ENCODE measurements at regions not wholly inside any gene's neighbourhood (a gene's known extent, or its start where the extent isn't known, plus 50 kb on each side); places are given as distances from the start of the nearest gene placed in this dataset.

- BruUV-seq (replicated peaks) = no TSS peak
- H3K36me3 ChIP-seq (ENCODE audit: control insufficient read depth in 1 of 2, insufficient read depth in 2 of 2, low read length in 2 of 2) = no peaks in the 10 kb centered on the region
- no peaks in the 10 kb centered on the region for H3K79me2 ChIP-seq (ENCODE audit: insufficient read depth, low read length)
- H2AFZ ChIP-seq (ENCODE audit: low read depth, low read length, poor library complexity, severe bottlenecking) = no peak overlapping the region
- TF ChIP-seq EGR1 (IDR thresholded peaks at IDR 0.05; ENCODE audit: low read depth) (no peak), CEBPB (IDR thresholded peaks at IDR 0.05; ENCODE audit: low read depth) (no peak), SIN3A (IDR thresholded peaks at IDR 0.05; ENCODE audit: low read depth) (no peak), YY1 (IDR thresholded peaks at IDR 0.05; ENCODE audit: extremely low read depth, insufficient replicate concordance, low read depth, low read length) (no peak), EZH2 (IDR thresholded peaks at IDR 0.05) (no peak), POLR2AphosphoS5 (IDR thresholded peaks at IDR 0.05; ENCODE audit: low read depth, low read length) (no peak), ZFX (IDR thresholded peaks at IDR 0.05) (no peak), SP1 (IDR thresholded peaks at IDR 0.05; ENCODE audit: low read depth) (no peak), POLR2A (IDR thresholded peaks at IDR 0.05; ENCODE audit: borderline replicate concordance, extremely low read depth, insufficient read depth, insufficient read length) (no peak), SRF (IDR thresholded peaks at IDR 0.05; ENCODE audit: low read depth) (no peak), ELF1 (IDR thresholded peaks at IDR 0.05; ENCODE audit: borderline replicate concordance, low read depth) (no peak), TCF7L2 (IDR thresholded peaks at IDR 0.05; ENCODE audit: borderline replicate concordance, extremely low read depth, insufficient read depth, insufficient read length) (no peak), ZNF274 (IDR thresholded peaks at IDR 0.05; ENCODE audit: low read depth, low read length) (no peak), FOSL1 (IDR thresholded peaks at IDR 0.05; ENCODE audit: low read depth) (no peak), EZH2phosphoT487 (IDR thresholded peaks at IDR 0.05; ENCODE audit: borderline replicate concordance) (no peak), ZBTB33 (IDR thresholded peaks at IDR 0.05; ENCODE audit: extremely low read depth, insufficient replicate concordance, low read length) (no peak), CBX3 (IDR thresholded peaks at IDR 0.05; ENCODE audit: low read depth) (no peak), ATF3 (IDR thresholded peaks at IDR 0.05) (no peak)
- TF ChIP-seq, protein P1, sequence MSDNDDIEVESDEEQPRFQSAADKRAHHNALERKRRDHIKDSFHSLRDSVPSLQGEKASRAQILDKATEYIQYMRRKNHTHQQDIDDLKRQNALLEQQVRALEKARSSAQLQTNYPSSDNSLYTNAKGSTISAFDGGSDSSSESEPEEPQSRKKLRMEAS (IDR thresholded peaks at IDR 0.05) = no peak
- TF ChIP-seq, protein P2, sequence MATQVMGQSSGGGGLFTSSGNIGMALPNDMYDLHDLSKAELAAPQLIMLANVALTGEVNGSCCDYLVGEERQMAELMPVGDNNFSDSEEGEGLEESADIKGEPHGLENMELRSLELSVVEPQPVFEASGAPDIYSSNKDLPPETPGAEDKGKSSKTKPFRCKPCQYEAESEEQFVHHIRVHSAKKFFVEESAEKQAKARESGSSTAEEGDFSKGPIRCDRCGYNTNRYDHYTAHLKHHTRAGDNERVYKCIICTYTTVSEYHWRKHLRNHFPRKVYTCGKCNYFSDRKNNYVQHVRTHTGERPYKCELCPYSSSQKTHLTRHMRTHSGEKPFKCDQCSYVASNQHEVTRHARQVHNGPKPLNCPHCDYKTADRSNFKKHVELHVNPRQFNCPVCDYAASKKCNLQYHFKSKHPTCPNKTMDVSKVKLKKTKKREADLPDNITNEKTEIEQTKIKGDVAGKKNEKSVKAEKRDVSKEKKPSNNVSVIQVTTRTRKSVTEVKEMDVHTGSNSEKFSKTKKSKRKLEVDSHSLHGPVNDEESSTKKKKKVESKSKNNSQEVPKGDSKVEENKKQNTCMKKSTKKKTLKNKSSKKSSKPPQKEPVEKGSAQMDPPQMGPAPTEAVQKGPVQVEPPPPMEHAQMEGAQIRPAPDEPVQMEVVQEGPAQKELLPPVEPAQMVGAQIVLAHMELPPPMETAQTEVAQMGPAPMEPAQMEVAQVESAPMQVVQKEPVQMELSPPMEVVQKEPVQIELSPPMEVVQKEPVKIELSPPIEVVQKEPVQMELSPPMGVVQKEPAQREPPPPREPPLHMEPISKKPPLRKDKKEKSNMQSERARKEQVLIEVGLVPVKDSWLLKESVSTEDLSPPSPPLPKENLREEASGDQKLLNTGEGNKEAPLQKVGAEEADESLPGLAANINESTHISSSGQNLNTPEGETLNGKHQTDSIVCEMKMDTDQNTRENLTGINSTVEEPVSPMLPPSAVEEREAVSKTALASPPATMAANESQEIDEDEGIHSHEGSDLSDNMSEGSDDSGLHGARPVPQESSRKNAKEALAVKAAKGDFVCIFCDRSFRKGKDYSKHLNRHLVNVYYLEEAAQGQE (IDR thresholded peaks at IDR 0.05; ENCODE audit: low read depth) = no peak
- DNase-seq (ENCODE audit: low read depth, low spot score) (no peak), ATAC-seq (no peak)
- POLR2A ChIA-PET = no interaction called here
- no peaks in the 10 kb centered on the region for H3K4me1 ChIP-seq (ENCODE audit: control insufficient read depth in 1 of 2, insufficient read depth in 2 of 2, low read length in 2 of 2)
- H3K4me3 ChIP-seq (replicated peaks in 1 of 2; ENCODE audit: low read depth in 1 of 2, low read length in 2 of 2) = no peak overlapping the region
- H3K9ac ChIP-seq (ENCODE audit: low read length) = no peak overlapping the region
- H4K20me1 ChIP-seq (ENCODE audit: insufficient read depth) = no peaks in the 10 kb centered on the region
- RAD21 ChIA-PET (ENCODE audit: low non-redundant PET in 1 of 2, low total read pairs in 2 of 2, uncharacterized antibody in 2 of 2, unreplicated experiment in 2 of 2) = no interaction called here
- H3K27me3 ChIP-seq (ENCODE audit: insufficient read depth, low read length) = no peaks in the 10 kb centered on the region
- no peak overlapping the region for H3K4me2 ChIP-seq (ENCODE audit: low read length)
- CTCF ChIA-PET = no interaction called here
- peaks cover 3 to 7% of the 10 kb centered on the region in 2 experiments; a peak in 2 of 4 replicates for H3K9me3 ChIP-seq (ENCODE audit: control insufficient read depth in 1 of 2, insufficient read depth in 1 of 2, low read depth in 1 of 2, low read length in 2 of 2)
- H3K9me2 ChIP-seq (ENCODE audit: insufficient read depth) = no peaks in the 10 kb centered on the region
- intact Hi-C loops (cut with micrococcal nuclease) = no loop called here
- no peak overlapping the region for H3K27ac ChIP-seq (ENCODE audit: low read depth, low read length)
Observed at GRCh38 chr18:73950116-73950700, 197.4 kb downstream of the FBXO15 start.
